ENCODE measurements at regions not wholly inside any gene's neighbourhood (a gene's known extent, or its start where the extent isn't known, plus 50 kb on each side); places are given as distances from the start of the nearest gene placed in this dataset.
"Not testable (repeated sequence)": the region's sequence is repeated elsewhere in the genome, so short reads cannot be mapped to it uniquely, and the experiment has no call there.

DNA sequence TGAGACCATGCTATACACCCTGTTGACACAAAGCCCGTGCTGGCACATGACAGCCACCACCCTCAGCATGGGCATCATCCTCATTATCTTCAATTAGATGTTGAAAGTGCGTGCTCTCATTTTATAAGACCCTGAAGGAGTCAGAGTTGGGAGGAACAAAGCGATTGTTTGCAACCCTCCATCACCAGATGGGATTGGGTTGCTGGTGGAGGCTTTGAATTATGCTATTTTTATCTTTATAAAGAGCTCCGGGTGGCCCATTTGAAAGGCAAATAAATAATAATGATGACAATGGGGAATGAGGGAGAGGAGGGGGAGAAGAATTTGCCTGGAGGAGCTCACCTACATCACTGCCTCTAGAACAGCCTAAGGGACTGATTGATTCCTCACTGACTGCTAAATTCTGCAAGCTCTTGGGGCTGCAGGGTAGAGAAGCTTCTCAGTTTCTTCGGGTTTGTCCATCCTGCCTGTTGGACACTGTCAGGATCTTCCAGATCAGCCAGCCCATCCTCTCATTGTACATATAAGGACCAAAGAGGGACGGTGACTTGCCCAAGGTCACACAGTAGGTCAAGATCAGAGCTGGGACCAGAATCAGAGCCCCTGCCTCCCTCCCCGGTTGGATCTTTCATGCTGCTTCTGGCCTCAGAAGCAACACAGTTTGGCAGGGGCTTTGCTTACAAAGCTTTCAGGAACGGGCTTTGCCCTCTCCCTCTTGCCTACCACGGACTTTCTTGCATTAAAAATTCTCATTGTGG is 130.9 kb upstream of the ZBTB40 start:
- DNase-seq, result peak; percentile 72

DNA sequence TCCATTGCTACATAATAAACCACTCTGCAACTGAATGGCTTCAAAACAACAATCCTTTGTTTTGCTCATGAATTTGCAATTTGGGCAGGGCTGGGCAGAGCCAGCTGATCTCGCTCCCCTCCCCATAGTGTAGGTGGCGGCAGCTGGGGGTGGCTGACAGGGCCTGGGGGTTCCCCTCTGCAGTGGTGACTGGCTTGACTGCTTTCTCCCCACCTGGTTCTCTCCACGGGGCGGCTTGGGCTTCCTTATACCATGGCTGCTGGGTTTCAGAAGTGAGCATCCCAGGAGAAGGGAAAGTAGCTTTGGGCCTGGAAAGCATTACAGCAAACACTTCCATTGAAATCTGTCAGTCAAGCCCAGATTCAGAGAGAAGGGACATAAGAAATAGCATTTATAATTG is 129.7 kb upstream of the ZBTB40 start:
- no peak for DNase-seq

DNA sequence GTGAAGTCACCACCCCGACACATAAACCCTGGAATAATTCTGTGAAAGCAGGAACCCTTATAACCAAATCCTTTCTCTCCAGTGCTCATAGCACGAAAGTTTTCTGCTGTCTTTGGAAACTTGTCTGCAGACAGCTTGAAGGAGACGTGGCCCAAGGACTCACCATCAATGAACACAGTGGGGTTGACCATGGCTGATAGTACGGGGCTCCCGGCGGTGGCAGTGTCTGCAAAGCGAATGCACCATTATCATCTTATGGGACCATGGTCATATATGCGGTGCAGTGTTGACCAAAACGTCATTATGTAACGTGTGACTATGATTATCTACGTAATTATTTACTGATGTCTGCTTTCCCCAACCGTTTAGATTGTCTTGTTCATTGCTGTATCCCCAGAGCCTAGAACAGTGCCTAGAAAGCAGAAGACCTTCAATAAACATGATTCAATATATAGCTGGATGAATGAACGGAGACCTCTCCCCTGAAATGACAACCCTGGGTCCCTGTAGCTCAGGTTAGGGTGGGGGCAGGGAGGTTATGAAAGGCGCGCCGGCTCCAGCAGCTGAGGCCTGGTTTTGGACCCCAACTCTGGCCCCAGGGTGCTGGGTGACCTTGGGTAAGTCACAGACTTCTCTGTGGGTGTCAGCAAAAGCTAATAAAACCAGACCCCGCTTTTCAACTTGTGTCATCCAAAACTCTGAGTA is 128.4 kb upstream of the ZBTB40 start:
- no peak for DNase-seq

DNA sequence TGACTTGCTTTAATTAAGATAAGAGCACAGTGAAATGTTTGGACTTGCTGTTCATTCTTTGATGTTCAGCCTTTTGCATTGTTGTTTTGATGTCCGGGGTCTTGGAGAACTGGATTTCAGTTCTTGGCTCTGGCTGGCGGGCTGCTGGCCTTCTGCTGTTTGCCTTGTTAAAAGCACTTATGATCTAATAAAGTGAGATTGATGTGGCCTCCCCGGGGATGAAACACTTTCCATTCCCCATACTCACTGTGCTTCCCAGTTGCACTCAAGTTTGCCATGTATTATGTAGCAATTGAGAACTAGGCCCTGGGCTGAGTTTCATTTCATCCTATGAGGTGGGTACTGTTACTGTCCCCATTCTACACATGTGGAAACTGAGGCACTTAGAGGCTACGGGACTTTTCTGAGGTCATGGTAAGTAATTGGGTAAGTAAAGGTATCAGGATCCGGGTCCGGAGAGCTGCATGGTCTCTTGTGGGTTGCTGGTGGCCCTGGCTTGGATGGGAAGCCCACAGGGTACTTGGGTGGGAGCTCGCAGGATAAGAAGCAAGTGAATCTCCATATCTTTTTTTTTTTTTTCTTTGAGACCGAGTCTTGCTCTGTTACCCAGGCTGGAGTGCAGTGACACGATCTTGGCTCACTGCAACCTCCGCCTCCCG is 127.7 kb upstream of the ZBTB40 start:
- peak; percentile 24 for DNase-seq

DNA sequence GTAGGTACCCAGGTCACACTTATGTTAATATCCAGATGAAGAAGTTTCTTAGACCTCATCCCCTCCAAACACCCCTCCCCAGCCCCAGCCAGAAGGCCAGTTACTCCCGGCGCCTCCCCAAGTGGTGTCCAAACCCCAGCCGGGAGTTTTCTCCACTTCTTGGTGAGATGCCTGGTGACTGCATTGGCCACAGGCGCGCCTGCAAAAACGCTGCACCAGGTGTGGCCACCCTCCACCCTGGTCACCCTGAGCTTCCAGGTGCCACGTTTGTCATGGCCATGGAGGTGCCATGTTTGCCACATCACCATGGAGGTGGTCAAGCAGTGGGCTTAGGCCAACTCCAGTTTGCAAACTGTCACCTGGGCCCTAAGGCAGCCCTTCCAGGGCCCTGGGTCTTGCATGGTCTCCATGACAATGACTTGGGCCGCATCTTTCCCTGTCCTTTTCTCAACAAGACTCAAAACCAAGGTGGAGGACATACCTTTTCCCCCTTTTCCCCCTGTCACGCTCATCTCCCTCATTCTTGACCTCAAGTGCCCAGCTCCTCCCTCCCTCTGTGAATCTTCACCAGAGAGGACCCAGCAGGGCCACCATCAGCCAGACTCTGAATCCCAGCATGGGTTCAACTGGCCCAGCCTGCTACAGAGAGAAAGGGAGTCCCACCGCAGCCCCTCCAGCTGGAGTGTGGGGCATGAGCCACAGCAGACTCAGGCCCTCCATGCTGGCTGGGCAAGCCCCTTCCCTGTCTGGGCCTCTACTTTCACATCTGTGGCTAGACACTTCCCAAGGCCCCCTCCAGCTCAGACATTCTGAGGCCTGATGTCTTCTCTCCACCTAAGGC is 125.9 kb upstream of the ZBTB40 start:
- DNase-seq, result no peak

DNA sequence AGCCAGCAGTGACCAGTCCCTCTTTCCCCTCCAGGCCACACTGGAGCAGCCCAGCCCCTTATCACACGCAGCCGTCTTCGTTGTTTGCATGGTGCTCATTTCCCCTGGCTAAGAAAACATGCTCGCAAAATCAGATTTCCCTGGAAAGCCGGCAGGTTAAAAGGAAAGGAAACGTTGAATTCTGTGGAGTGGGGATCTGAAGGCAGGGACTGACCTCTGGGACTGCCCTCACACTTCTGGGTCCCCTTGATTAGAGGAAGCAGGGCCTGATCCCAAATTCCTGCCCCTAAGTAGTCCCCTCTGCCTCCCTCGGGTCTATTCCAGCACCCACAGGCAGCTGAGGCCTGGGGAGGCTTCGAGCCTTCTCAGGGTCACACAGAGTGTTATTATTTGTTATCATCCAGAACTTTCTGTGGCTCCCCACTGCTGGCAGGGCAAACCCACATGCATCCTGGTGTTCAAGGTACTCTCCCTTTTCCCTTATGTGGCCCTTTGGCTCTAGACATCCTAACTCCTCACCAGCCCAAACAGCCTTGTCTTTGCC is 125.2 kb upstream of the ZBTB40 start:
- DNase-seq, result no peak

DNA sequence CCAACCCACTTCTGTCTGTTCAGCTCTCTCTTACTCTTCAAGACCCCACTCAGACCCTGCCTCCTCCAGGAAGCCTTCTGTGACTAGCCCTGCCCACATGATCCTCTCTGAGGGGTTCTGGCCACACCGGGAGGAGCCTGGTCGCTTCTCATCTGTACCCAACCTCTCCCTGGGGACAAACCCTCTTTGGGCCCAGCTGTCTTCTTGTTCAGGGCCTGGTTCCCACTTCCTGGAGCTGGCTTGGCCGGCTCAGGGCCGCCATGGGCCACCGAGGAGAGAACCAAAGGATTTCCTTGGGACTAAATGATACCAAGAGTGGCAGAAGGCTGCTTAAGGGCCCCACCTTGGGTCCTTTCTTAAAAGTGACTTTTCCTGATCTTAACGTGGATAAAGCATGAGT is 124.7 kb upstream of the ZBTB40 start:
- DNase-seq, result no peak

DNA sequence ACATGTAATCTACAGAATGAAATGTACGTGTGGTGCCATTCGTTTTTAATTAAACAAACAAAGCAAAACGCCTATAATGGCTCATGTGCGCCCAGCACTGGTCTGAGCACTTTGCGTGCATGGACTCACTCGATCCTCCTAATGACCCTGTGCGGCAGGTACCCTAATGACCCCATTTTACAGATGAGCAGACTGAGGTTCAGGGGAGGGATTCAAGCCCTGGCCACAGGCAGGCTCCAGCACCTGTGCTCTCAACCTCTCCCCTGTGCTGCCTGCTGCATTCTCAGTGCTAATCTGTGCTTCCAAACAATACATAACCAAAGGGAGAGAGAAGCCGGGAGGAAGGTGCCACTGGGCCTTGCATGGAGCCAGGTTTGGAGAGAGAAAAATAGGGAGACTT is 124.2 kb upstream of the ZBTB40 start:
- DNase-seq, result no peak

DNA sequence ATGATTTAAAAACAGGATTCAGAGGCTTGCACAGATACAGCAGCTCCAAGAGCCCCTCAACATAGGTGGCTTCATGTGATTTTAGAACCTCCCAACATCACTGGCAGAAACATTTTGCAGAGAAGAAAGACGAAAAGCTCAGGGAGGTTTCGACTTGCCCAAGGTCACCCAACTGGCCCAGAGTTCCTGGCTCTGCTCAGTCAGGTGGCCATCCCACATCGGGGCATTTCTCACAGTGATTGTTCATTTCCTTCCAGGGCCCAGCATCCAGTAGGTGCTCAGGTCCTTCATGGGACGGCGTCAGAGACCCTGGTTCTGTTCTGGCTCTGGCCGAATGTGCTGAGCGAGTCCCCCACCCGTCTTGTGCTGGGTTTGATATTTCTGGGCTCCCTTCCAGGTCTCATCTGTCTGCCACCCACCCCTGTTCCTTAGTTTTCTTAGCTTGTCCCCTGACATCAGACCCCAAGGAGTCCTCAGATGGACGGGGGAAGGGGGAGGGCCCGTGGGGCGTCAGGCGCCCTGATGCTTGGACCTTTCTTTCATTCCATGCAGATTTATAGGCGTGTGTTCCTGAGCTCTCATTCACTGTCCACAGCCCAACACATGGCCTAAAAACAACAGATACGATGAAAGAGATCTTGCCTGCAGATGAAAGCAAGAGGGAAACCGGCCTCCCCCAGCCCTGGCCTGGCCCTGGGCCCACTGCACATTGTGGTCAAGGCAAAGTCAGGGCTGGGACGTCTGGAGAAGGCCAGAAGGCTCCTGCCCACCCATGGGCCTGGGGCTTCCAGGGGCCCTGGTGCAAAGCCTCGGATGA is 123.1 kb upstream of the ZBTB40 start:
- DNase-seq, result no peak

DNA sequence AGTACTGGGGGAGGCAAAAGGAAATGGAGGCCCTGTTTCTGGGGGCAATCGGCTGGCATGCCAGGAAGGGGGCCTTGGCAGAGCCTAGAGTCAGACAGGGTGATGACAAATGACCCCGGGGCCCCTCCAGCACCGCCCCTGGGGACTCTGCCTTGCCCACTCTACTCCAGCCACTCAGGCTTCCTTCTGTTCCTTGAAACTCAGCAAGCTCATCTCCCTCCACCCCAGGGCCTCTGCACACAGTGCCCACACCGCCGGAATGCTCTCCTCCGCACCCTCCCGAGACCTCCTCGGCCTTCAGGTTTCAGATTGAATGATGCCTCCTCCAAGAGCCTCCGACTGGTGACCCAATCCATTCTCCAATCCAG is 122.5 kb upstream of the ZBTB40 start:
- no peak for DNase-seq

DNA sequence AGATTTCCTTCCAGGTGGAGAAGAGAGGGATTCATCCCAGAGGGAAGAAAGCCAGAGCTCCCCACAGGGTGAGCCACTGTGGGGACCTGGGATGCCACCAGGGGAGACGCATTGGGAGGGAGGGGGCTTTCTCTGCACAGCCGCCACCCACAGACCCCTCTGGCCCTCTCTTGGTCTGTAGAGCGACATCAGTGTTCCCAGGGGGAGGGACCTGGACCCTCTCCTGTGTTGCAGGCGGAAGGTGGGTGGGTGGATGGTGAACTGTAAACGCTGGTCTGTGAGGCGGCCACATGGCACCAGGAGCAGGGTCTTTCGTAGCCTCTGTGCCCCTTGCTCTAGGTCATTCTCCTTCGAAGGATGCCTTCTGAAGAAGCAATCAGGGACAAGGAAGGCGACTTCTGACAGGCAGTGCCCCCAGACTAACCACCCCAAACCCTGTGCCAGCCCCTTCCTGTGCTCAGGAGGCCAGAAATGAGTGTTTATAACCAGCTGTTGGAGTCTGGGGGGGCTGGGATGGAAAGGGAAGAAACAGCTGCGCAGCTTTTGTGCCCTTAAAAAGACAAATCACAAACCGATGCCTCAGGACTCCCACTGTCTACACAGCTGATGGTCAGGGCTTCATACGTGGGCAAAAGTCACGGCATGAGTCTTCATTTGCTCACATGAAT is 121.4 kb upstream of the ZBTB40 start:
- DNase-seq, result no peak

DNA sequence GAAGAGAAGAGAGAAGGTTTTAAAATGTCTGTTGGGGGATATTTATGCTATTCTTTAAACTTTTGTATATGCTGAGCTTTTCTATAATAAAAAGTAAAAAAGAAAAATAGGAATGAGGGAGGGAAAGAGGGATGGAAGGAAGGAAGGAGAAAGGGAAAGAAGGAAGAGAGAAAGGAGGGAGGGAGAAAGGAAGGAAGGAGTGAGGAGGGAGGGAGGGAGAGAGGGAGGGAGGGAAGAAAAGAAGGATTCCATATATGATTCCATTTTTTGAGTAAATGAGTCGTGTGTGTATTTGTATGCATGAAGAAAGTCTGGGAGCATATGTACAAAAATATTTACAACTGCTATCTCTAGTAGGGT is 120.9 kb upstream of the ZBTB40 start:
- DNase-seq, result no peak

DNA sequence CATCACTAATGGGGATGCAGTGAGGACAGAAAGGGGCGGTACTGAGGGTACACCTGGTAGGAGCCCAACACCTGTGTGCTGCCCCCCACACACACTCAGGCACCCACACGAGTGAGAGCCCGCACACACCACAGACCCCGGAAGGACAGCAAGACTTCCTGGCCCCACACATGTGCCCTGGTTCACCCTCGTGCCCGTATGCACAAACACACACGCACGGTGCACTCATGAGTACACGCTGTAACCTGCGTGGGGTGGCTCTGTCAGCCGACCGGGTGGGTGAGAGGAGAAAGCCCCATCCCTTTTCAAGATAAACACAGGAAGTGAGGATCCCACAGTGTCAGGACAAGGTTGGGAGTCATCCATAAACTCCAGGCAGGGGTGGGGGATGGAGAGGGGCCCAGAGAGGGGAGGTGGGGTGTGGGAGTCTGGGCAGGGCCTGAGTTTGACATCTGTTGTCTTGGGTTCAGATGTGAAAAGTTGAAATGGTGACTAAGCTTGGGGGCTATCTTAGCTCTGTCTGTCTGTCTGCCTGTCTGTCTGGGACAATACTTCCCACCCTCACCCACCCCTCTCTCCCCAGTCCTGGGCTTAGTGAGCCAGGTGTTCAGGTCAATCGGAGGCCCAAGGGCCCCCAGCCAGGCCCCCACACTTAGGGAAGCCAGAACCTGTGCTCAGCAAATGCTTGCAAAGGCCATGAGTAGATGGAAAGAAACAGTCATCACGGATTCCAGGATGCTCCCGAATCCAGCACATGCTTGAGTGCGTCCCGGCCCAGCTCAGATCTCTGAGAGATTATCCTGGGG is 119.8 kb upstream of the ZBTB40 start:
- DNase-seq, result no peak

DNA sequence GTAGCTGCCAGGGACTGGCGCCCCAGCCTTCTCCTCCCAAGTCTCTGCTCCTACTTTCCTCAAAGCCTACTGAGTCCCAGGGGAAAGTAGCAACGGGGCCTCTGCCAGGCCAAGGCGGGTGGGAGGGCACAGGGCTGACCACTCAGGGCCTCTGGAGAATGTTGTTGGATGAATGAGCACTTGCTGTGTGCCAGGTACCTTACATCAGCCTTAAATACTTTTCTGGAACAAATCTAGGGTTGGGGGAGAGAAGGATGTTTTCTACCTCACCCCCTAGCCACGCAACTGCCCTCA is 119.3 kb upstream of the ZBTB40 start:
- DNase-seq, result no peak

DNA sequence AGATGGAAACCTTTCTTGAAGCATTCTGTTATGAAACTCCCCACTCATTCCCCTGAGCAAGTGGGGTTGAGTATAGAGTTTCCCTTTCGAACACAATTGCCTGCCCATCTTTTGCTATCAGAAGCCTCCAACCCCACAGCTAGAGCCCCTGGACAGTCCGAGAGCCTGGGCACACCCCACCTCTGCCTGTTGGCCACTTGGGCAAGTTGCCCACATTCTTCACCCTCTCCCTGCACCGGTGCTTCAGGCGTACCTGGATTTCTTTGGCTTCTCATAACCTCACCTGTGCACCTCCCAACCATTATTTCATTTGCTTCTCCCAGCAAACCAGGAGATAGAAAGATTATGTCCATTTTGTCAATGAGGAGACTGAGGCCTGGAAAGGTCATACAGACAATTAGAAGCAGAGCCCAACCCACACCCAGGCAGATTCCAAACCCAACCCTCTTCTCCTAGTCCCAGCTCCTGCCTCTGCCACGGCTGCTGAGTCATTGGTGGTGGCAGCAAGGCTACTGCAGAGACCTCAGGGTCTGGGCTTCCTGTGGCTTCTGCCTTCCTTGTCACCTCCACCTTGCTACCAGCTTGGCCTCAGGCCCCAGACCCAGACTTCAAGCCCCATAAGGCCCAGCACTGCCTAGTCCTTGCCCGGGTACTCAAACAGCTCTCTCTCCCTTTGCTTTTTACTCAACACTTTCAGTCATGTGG is 118.7 kb upstream of the ZBTB40 start:
- no peak for DNase-seq

DNA sequence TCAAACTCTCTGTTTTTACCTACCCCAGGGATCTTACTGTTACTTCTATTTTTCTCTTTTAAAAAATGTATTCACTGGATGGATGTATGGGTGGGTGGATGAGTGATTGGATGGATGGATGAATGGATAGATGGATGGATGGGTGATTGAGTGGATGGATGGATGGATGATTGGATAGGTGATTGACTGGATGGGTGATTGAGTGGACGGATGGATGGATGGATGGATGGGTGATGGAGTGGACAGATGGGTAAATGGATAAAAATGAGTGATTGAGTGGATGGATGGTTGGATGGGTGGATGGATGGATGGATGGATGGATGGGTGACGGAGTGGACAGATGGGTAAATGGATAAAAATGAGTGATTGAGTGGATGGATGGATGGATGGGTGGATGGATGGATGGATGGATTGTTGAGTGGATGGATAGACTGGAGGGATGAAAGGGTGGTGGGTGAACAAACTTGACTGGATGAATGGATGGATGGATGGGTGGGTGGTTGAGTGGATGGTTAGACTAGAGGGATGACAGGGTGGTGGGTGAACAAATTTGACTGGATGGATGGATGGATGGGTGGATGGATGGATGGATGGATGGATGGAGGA is 118.0 kb upstream of the ZBTB40 start:
- DNase-seq, result no peak

DNA sequence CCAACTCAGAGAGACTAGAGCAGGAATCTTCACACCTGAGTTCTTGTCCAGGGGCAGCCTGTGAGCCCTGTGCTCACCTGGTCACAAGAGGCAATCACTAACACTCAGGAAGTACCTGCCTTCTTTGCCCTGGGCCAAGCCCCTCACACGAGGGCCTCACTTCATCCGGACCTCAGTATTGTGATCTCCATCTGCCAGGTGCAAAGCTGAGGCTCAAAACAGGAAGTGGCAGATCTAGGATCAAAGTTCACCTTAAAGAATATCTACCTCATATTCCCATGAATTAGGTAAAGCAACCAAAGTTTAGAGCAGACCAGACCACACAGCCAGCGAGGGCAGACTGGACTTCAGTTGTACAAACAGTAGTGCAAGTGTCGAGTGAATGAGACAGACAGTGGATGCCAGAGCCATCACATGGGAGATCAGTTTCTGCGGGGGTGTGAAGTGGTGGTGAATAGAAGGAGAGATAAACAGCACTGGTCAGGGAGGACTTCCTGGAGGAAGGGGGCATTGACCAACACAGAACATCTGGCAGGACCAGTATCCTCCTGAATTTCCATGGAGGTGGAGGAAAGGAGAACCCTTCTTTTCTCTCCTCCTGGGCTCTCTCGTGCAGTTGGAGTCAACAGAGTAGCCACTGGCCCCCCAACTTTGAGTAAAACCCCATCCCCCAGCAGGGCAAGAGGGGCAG is 116.6 kb upstream of the ZBTB40 start:
- DNase-seq, result no peak

DNA sequence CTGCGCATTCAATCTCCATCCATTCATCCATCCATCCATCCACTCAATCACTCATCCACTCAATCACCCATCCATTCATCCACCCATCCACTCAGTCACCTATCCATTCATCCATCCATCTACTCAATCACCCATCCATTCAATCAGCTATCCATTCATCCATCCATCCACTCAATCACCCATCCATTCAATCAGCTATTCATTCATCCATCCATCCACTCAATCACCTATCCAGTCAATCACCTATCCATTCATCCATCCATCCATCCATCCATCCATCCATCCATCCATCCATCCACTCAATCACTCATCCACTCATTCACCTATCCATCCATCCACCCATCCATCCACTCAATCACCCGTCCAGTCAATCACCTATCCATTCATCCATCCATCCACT is 115.4 kb upstream of the ZBTB40 start:
- not testable (repeated sequence) for DNase-seq
